Body of pancreas (tissue), 4 donors: ENCODE measurements at regions not wholly inside any gene's neighbourhood (a gene's known extent, or its start where the extent isn't known, plus 50 kb on each side); places are given as distances from the start of the nearest gene placed in this dataset.

Experiments
- ATAC-seq: fragments of 150-250 bp; one replicate; pipeline ENCODE4 v1.9.1; 2016
- DNase-seq, 4 donors: peaks; one replicate each; pipeline ENCODE4 v3.0.0-alpha.2; 2019
- H3K27ac ChIP-seq, 4 donors: fragments of 200-600 bp; sonication (generic); 1 replicate in 3 of 4; 2 replicates in 1 of 4; pipeline versions ENCODE4 v1.5.1 to v1.6.1; 2016 to 2019; ENCODE audit warnings: mild to moderate bottlenecking in 1 of 4, mixed read lengths in 1 of 4, moderate library complexity in 1 of 4
- H3K27me3 ChIP-seq, 2 donors: fragments of 200-600 bp; sonication (generic); one replicate each; pipeline ENCODE4 v1.6.0; 2016; ENCODE audit warnings: mild to moderate bottlenecking in 1 of 2
- H3K36me3 ChIP-seq, 2 donors: fragments of 200-600 bp; sonication (generic); replicated peaks in 1 of 2; 2 replicates each; pipeline ENCODE4 v1.5.1; 2016; ENCODE audit warnings: low read depth in 2 of 2; ENCODE audit not compliant: insufficient read depth in 1 of 2
- H3K4me1 ChIP-seq: fragments of 200-600 bp; sonication (generic); one replicate; pipeline ENCODE4 v1.6.0; 2016
- H3K4me3 ChIP-seq, 2 donors: fragments of 200-600 bp; sonication (generic); 1 replicate in 1 of 2; 2 replicates in 1 of 2; pipeline ENCODE4 v1.5.1; 2016 to 2019
- H3K9me3 ChIP-seq, 3 donors: fragments of 200-600 bp; sonication (generic); 1 replicate in 2 of 3; 2 replicates in 1 of 3; pipeline ENCODE4 v1.5.1; 2016
- POLR2A ChIP-seq, 3 donors: fragments of 450-650 bp; IDR thresholded peaks; one replicate each; pipeline ENCODE4 v1.6.1; 2016; ENCODE audit warnings: antibody characterized with exemption in 3 of 3, mild to moderate bottlenecking in 2 of 3
- WGBS, 2 donors: methylation state at CpG; one replicate each; pipeline ENCODE4 v1.1.5; 2017; 5-methylcytosine and 5-hydroxymethylcytosine counted together
- intact Hi-C: fragments of 100-400 bp; cut with DNase I; formaldehyde crosslinking; loops from one replicate; pipeline ENCODE4 v1.15.1; 2023
- TF ChIP-seq, protein P1 (sequence below), 7 experiments: fragments of 450-650 bp in 4 of 7; fragments of 200-600 bp in 3 of 7; sonication (generic) in 3 of 7; IDR thresholded peaks; one replicate each; pipeline ENCODE4 v1.5.1; 2016 to 2019; ENCODE audit warnings: antibody characterized with exemption in 7 of 7

DNA sequence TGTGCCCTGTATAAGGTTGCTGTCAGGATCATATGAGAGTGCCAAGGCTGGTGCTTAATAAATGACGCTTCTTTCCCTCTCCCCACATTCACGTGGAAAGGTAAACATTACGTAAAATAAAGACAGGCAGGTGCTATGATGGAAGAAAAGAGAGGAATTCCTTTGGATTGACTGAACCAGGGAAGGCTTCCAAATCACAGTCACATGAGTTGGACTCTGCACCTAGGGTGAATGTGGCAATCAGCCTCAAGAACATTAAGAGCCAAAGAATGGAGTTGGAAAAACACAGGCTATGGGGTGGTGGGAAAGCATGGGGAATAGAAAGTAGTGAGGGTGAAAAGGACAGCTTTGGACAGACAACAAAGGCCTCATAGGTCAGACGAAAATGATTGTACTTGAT, 473.1 kb downstream of the VRK1 start:
- ATAC-seq, result no peak
- Histone ChIP-seq H3K36me3 (no peaks in the 10 kb centered on the region), H3K9me3 (no peaks in the 10 kb centered on the region), H3K27ac (no peak overlapping the region), H3K4me1 (no peaks in the 10 kb centered on the region), H3K4me3 (no peak overlapping the region), H3K27me3 (no peaks in the 10 kb centered on the region)
- 25 to 30% methylated on average over 4 of the region's 4 CpGs for WGBS, 2 donors
- intact Hi-C loops, result no loop called here
- TF ChIP-seq POLR2A (IDR thresholded peaks at IDR 0.05), result no peak
- TF ChIP-seq, protein P1, sequence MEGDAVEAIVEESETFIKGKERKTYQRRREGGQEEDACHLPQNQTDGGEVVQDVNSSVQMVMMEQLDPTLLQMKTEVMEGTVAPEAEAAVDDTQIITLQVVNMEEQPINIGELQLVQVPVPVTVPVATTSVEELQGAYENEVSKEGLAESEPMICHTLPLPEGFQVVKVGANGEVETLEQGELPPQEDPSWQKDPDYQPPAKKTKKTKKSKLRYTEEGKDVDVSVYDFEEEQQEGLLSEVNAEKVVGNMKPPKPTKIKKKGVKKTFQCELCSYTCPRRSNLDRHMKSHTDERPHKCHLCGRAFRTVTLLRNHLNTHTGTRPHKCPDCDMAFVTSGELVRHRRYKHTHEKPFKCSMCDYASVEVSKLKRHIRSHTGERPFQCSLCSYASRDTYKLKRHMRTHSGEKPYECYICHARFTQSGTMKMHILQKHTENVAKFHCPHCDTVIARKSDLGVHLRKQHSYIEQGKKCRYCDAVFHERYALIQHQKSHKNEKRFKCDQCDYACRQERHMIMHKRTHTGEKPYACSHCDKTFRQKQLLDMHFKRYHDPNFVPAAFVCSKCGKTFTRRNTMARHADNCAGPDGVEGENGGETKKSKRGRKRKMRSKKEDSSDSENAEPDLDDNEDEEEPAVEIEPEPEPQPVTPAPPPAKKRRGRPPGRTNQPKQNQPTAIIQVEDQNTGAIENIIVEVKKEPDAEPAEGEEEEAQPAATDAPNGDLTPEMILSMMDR (IDR thresholded peaks at IDR 0.05), result no peak
- no peak for DNase-seq

DNA sequence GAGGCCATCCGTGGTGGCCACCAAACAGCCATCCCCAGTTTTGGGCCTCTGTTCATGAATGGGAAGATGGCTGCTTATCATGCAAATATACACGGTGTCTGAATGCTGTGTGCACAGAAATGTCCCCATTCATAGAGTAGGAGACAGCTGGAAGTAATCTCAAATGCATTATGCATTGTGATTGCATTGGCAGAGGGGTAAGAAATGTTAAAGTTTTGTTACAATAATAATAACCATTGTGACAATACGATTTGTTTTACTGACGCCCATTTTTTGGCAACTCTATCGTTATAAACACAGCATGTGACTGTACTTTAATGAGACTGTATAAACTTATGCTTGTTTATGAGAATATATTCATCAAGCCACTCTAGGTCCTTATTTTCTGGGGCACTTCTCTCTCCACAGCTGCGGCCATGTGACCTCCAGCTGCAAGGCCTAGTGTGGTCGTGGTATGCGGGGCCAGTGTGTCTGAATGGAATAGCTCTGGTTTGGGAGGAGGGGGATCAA, 474.3 kb downstream of the VRK1 start:
- DNase-seq, result no peak
- WGBS, 2 donors, result 66 to 70% methylated on average over 8 of the region's 8 CpGs
- intact Hi-C loops, result no loop called here

DNA sequence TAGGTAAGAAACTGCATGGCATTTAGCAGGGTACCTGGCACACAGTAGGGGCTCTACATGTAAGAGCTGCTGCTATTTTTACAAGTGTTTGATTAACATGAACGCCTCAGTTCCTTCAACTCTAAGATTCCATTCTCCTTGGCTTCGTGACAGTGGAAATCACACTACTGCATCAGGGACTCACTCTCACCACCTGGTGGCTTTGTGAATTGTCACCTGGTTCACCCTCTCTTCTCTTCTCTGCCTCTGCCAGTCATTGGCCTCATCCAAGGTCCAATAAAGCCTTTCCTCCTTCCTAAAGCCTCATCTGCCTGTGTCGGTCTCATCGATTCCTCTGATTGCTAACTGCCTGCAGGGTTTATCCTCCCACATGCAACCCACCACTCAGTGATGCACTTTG, 476.4 kb downstream of the VRK1 start:
- ATAC-seq (no peak), DNase-seq (no peak)
- no peaks in the 10 kb centered on the region for H3K4me1 ChIP-seq
- intact Hi-C loops, result no loop called here
- H3K27ac ChIP-seq, result no peak overlapping the region
- no peak overlapping the region for H3K4me3 ChIP-seq
- no peaks in the 10 kb centered on the region for H3K36me3 ChIP-seq
- TF ChIP-seq, protein P1 (IDR thresholded peaks at IDR 0.05), result no peak
- no peak for TF ChIP-seq POLR2A (IDR thresholded peaks at IDR 0.05)
- WGBS, 2 donors, result 52 to 64% methylated on average over 4 of the region's 4 CpGs
- H3K9me3 ChIP-seq, result no peaks in the 10 kb centered on the region
- no peaks in the 10 kb centered on the region for H3K27me3 ChIP-seq

More for the DNA sequence above, 474.3 kb downstream of the VRK1 start:
- ATAC-seq, result no peak
- TF ChIP-seq, protein P1 (IDR thresholded peaks at IDR 0.05), result no peak
- TF ChIP-seq POLR2A (IDR thresholded peaks at IDR 0.05), result no peak
- Histone ChIP-seq H3K27me3 (no peaks in the 10 kb centered on the region), H3K27ac (no peak overlapping the region), H3K4me3 (no peak overlapping the region), H3K36me3 (no peaks in the 10 kb centered on the region), H3K9me3 (no peaks in the 10 kb centered on the region), H3K4me1 (no peaks in the 10 kb centered on the region)

- no peak overlapping the region for H3K27ac ChIP-seq
- no peaks in the 10 kb centered on the region for H3K36me3 ChIP-seq
- TF ChIP-seq, protein P1 (IDR thresholded peaks at IDR 0.05), result no peak
- TF ChIP-seq POLR2A (IDR thresholded peaks at IDR 0.05), result no peak
- H3K27me3 ChIP-seq, result no peaks in the 10 kb centered on the region
- ATAC-seq (no peak), DNase-seq (no peak)
- no peaks in the 10 kb centered on the region for H3K4me1 ChIP-seq
- WGBS, 2 donors, result 39 to 40% methylated on average over 8 of the region's 8 CpGs
- H3K9me3 ChIP-seq, result no peaks in the 10 kb centered on the region
- intact Hi-C loops, result no loop called here
- no peak overlapping the region for H3K4me3 ChIP-seq
Measured at GRCh38 chr14:97274626-97275025, 477.4 kb downstream of the VRK1 start.

- DNase-seq (no peak), ATAC-seq (no peak)
- no peak overlapping the region for H3K27ac ChIP-seq
- no peaks in the 10 kb centered on the region for H3K36me3 ChIP-seq
- intact Hi-C loops, result no loop called here
- H3K4me3 ChIP-seq, result no peak overlapping the region
- TF ChIP-seq POLR2A (IDR thresholded peaks at IDR 0.05), result no peak
- TF ChIP-seq, protein P1 (IDR thresholded peaks at IDR 0.05), result no peak
- no peaks in the 10 kb centered on the region for H3K4me1 ChIP-seq
- no peaks in the 10 kb centered on the region for H3K9me3 ChIP-seq
- WGBS, 2 donors, result 58 to 64% methylated on average over 3 of the region's 3 CpGs
- no peaks in the 10 kb centered on the region for H3K27me3 ChIP-seq
Measured at GRCh38 chr14:97275276-97275675, 478.1 kb downstream of the VRK1 start.
